Stomach (tissue), 8 donors: ENCODE measurements at regions not wholly inside any gene's neighbourhood (a gene's known extent, or its start where the extent isn't known, plus 50 kb on each side); places are given as distances from the start of the nearest gene placed in this dataset.

Experiments
- DNase-seq, 2 donors: peaks; one replicate each; pipeline versions ENCODE4 v3.0.0 to v3.0.0-alpha.2; 2013 to 2019
- H3K27ac ChIP-seq, 5 donors: fragments of 200-600 bp in 4 of 5; sonication (generic) in 4 of 5; one replicate each; pipeline ENCODE4 v1.5.1; 2013 to 2019; ENCODE audit warnings: mild to moderate bottlenecking in 1 of 5, moderate library complexity in 1 of 5
- H3K27me3 ChIP-seq, 3 donors: fragments of 200-600 bp; sonication (generic); one replicate each; pipeline ENCODE4 v1.5.1; 2017 to 2019; ENCODE audit warnings: mixed run types in 1 of 3
- H3K36me3 ChIP-seq, 4 donors: fragments of 200-600 bp; sonication (generic); 1 replicate in 3 of 4; 2 replicates in 1 of 4; pipeline ENCODE4 v1.5.1; 2016 to 2019
- H3K4me1 ChIP-seq, 4 donors: fragments of 200-600 bp; sonication (generic); one replicate each; pipeline ENCODE4 v1.5.1; 2016 to 2019
- H3K4me3 ChIP-seq, 4 donors: fragments of 200-600 bp; sonication (generic) in 3 of 4; one replicate each; pipeline ENCODE4 v1.5.1; 2016 to 2019; ENCODE audit warnings: mild to moderate bottlenecking in 1 of 4
- H3K9me3 ChIP-seq, 4 donors: fragments of 200-600 bp; sonication (generic); one replicate each; pipeline ENCODE4 v1.5.1; 2016 to 2019
- EP300 ChIP-seq: sonication (generic); formaldehyde crosslinking; IDR thresholded peaks from one replicate; pipeline ENCODE4 v1.6.1; 2017; ENCODE audit warnings: antibody characterized with exemption
- POLR2A ChIP-seq, 4 donors: fragments of 450-650 bp; IDR thresholded peaks; one replicate each; pipeline ENCODE4 v1.6.1; 2016; ENCODE audit warnings: antibody characterized with exemption in 4 of 4, control low read depth in 2 of 4, mild to moderate bottlenecking in 1 of 4, moderate library complexity in 1 of 4
- POLR2AphosphoS5 ChIP-seq, 3 donors: sonication (generic); formaldehyde crosslinking; IDR thresholded peaks; one replicate each; pipeline ENCODE4 v1.6.1; 2016; ENCODE audit warnings: antibody characterized with exemption in 3 of 3
- WGBS, 5 donors: extraction: QIAGEN DNeasy Blood & Tissue Kit in 3 of 5; methylation state at CpG; one replicate each; pipeline versions ENCODE4 v1.1.5 to v1.1.7; 2013 to 2018; 5-methylcytosine and 5-hydroxymethylcytosine counted together
- intact Hi-C: fragments of 100-400 bp; cut with DNase I; formaldehyde crosslinking; loops from one replicate; pipeline ENCODE4 v1.15.1; 2023; ENCODE audit warnings: low total_unique reads
- TF ChIP-seq, protein P1 (sequence below), 7 experiments: fragments of 450-650 bp in 4 of 7; fragments of 200-600 bp in 3 of 7; sonication (generic) in 3 of 7; IDR thresholded peaks; one replicate each; pipeline ENCODE4 v1.5.1; 2016 to 2019; ENCODE audit warnings: antibody characterized with exemption in 7 of 7, control low read depth in 2 of 7, mild to moderate bottlenecking in 1 of 7
- donor health status: healthy with polysubstance abuse.
- donor health status: Bipolar disorder and iron deficiency.
- donor health status: healthy.

GRCh38 chr2:123415678-123416077, 609.4 kb upstream of the CNTNAP5 start:
- no peak for TF ChIP-seq POLR2AphosphoS5 (IDR thresholded peaks at IDR 0.05)
- TF ChIP-seq POLR2A (IDR thresholded peaks at IDR 0.05): no peak
- no peak for TF ChIP-seq EP300
- TF ChIP-seq, protein P1, sequence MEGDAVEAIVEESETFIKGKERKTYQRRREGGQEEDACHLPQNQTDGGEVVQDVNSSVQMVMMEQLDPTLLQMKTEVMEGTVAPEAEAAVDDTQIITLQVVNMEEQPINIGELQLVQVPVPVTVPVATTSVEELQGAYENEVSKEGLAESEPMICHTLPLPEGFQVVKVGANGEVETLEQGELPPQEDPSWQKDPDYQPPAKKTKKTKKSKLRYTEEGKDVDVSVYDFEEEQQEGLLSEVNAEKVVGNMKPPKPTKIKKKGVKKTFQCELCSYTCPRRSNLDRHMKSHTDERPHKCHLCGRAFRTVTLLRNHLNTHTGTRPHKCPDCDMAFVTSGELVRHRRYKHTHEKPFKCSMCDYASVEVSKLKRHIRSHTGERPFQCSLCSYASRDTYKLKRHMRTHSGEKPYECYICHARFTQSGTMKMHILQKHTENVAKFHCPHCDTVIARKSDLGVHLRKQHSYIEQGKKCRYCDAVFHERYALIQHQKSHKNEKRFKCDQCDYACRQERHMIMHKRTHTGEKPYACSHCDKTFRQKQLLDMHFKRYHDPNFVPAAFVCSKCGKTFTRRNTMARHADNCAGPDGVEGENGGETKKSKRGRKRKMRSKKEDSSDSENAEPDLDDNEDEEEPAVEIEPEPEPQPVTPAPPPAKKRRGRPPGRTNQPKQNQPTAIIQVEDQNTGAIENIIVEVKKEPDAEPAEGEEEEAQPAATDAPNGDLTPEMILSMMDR (IDR thresholded peaks at IDR 0.05): no peak
- Histone ChIP-seq H3K9me3 (peaks cover 0 to 6% (median 0%) of the 10 kb centered on the region in 4 donors), H3K27ac (no peak overlapping the region), H3K27me3 (no peaks in the 10 kb centered on the region), H3K4me3 (no peak overlapping the region), H3K4me1 (no peaks in the 10 kb centered on the region), H3K36me3 (no peaks in the 10 kb centered on the region)
- no peak for DNase-seq
- intact Hi-C loops: no loop called here
- WGBS, 5 donors: 54 to 68% (median 63%) methylated on average over 2 of the region's 2 CpGs

DNA sequence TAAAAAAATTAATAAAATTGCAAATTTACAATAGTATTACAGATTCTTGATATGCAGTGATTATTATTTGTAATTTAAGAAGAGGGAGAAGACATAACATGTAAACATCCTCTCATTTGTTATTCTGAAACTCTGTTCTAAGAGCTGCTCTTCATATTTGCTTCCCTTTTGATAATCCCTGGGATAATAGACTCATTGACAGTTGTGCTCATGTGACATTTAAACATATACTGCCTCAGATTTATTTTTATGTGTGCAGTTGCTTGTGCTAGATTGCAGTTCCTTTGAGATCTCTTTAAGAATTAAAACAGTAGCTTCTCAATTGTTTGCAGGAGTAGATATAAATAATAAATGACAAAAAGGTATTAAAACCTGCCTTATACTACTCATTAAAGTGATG, 605.1 kb upstream of the CNTNAP5 start:
- DNase-seq: no peak
- intact Hi-C loops: no loop called here
- H3K27me3 ChIP-seq: no peaks in the 10 kb centered on the region
- peaks cover 0 to 4% (median 0%) of the 10 kb centered on the region in 4 donors for H3K9me3 ChIP-seq
- no peaks in the 10 kb centered on the region for H3K36me3 ChIP-seq
- no peak overlapping the region for H3K27ac ChIP-seq
- H3K4me1 ChIP-seq: no peaks in the 10 kb centered on the region
- H3K4me3 ChIP-seq: no peak overlapping the region
- TF ChIP-seq POLR2A (IDR thresholded peaks at IDR 0.05): no peak
- TF ChIP-seq POLR2AphosphoS5 (IDR thresholded peaks at IDR 0.05): no peak
- TF ChIP-seq EP300: no peak
- TF ChIP-seq, protein P1 (IDR thresholded peaks at IDR 0.05): no peak

GRCh38 chr2:123434546-123435395, 590.3 kb upstream of the CNTNAP5 start:
- WGBS, 5 donors: 87 to 95% (median 91%) methylated on average over 6 of the region's 6 CpGs
- TF ChIP-seq EP300: no peak
- no peak for TF ChIP-seq POLR2AphosphoS5 (IDR thresholded peaks at IDR 0.05)
- TF ChIP-seq, protein P1 (IDR thresholded peaks at IDR 0.05): no peak
- no peak for TF ChIP-seq POLR2A (IDR thresholded peaks at IDR 0.05)
- Histone ChIP-seq H3K4me1 (no peaks in the 10 kb centered on the region), H3K4me3 (no peak overlapping the region), H3K27ac (no peak overlapping the region), H3K36me3 (no peaks in the 10 kb centered on the region), H3K9me3 (no peaks in the 10 kb centered on the region), H3K27me3 (no peaks in the 10 kb centered on the region)
- intact Hi-C loops: no loop called here
- DNase-seq: peak in 1 of 2 donors; percentile 87

DNA sequence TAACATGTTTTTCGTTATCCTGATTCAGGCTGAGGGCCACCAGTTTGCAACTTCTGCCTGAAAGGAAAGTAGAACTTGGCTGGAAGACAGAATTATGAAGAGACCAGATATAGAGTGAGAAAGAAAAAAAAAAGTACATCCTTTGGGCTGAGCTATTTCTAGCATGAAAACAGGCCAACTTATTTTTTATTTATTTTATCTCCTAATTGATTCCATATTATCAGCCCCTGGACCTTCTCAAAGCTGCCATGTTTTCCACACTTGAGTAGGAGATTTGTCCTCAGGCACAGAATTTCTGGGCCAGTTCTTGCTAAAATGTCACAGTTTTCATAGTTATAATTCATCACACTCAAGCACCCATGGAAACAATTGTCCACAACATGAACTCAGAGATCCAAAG, 586.8 kb upstream of the CNTNAP5 start:
- intact Hi-C loops: no loop called here
- TF ChIP-seq POLR2AphosphoS5 (IDR thresholded peaks at IDR 0.05) (no peak), POLR2A (IDR thresholded peaks at IDR 0.05) (no peak), EP300 (no peak)
- TF ChIP-seq, protein P1 (IDR thresholded peaks at IDR 0.05): no peak

More for the DNA sequence above, 586.8 kb upstream of the CNTNAP5 start:
- 58 to 75% (median 66%) methylated on average over 1 of the region's 1 CpG for WGBS, 5 donors
- Histone ChIP-seq H3K36me3 (no peaks in the 10 kb centered on the region), H3K27me3 (no peaks in the 10 kb centered on the region), H3K4me3 (no peak overlapping the region), H3K4me1 (no peaks in the 10 kb centered on the region), H3K27ac (no peak overlapping the region), H3K9me3 (no peaks in the 10 kb centered on the region)
- peak in 1 of 2 donors; percentile 65 for DNase-seq
